PC-3 (cell line): ENCODE measurements at regions not wholly inside any gene's neighbourhood (a gene's known extent, or its start where the extent isn't known, plus 50 kb on each side); places are given as distances from the start of the nearest gene placed in this dataset.

Source experiments
- CTCF ChIP-seq: fragments of 300-600 bp; sonication (generic); conservative IDR thresholded peaks from 2 replicates; pipeline ENCODE4 v1.5.1; 2017; ENCODE audit warnings: antibody characterized with exemption, low read depth, mild to moderate bottlenecking, low read length
- EZH2 ChIP-seq: fragments of 300-600 bp; sonication (generic); IDR thresholded peaks from one replicate; pipeline ENCODE4 v1.6.1; 2017; ENCODE audit warnings: antibody characterized with exemption, mild to moderate bottlenecking, low read length; ENCODE audit not compliant: unreplicated experiment

- TF ChIP-seq CTCF, result no peak
- TF ChIP-seq EZH2, result no peak
These were observed 184.3 kb upstream of the RTL1 start for GRCh38 chr14:101087614-101088394.
